Right atrium auricular region (tissue), 2 donors: ENCODE measurements at regions not wholly inside any gene's neighbourhood (a gene's known extent, or its start where the extent isn't known, plus 50 kb on each side); places are given as distances from the start of the nearest gene placed in this dataset.

ENCODE experiments used
- DNase-seq: peaks from one replicate; pipeline ENCODE4 v3.0.0-alpha.2; 2019; ENCODE audit warnings: low spot score
- H3K27ac ChIP-seq, 2 donors: fragments of 200-600 bp; sonication (generic); 1 replicate in 1 of 2; 2 replicates in 1 of 2; pipeline ENCODE4 v1.5.1; 2016 to 2019
- H3K27me3 ChIP-seq, 2 donors: fragments of 200-600 bp; sonication (generic); one replicate each; pipeline versions ENCODE4 v1.5.1 to v1.6.0; 2017 to 2019
- H3K36me3 ChIP-seq: fragments of 200-600 bp; sonication (generic); one replicate; pipeline ENCODE4 v1.5.1; 2016
- H3K4me1 ChIP-seq, 2 donors: fragments of 200-600 bp; sonication (generic); one replicate each; pipeline versions ENCODE4 v1.5.1 to v1.6.0; 2017 to 2019
- H3K4me3 ChIP-seq, 2 donors: fragments of 200-600 bp; sonication (generic); 1 replicate in 1 of 2; 2 replicates in 1 of 2; pipeline ENCODE4 v1.5.1; 2017 to 2019; ENCODE audit warnings: mild to moderate bottlenecking in 1 of 2, moderate library complexity in 1 of 2
- H3K9me3 ChIP-seq, 2 donors: fragments of 200-600 bp; sonication (generic); one replicate each; pipeline ENCODE4 v1.5.1; 2019
- TF ChIP-seq, protein P1 (sequence below), 2 donors: fragments of 200-600 bp; sonication (generic); IDR thresholded peaks; one replicate each; pipeline ENCODE4 v1.5.1; 2019; ENCODE audit warnings: antibody characterized with exemption in 2 of 2

- Histone ChIP-seq H3K4me1 (no peaks in the 10 kb centered on the region), H3K4me3 (no peak overlapping the region), H3K36me3 (no peaks in the 10 kb centered on the region), H3K9me3 (no peaks in the 10 kb centered on the region), H3K27ac (no peak overlapping the region), H3K27me3 (no peaks in the 10 kb centered on the region)
- DNase-seq = no peak
- TF ChIP-seq, protein P1, sequence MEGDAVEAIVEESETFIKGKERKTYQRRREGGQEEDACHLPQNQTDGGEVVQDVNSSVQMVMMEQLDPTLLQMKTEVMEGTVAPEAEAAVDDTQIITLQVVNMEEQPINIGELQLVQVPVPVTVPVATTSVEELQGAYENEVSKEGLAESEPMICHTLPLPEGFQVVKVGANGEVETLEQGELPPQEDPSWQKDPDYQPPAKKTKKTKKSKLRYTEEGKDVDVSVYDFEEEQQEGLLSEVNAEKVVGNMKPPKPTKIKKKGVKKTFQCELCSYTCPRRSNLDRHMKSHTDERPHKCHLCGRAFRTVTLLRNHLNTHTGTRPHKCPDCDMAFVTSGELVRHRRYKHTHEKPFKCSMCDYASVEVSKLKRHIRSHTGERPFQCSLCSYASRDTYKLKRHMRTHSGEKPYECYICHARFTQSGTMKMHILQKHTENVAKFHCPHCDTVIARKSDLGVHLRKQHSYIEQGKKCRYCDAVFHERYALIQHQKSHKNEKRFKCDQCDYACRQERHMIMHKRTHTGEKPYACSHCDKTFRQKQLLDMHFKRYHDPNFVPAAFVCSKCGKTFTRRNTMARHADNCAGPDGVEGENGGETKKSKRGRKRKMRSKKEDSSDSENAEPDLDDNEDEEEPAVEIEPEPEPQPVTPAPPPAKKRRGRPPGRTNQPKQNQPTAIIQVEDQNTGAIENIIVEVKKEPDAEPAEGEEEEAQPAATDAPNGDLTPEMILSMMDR (IDR thresholded peaks at IDR 0.05) = no peak
These were observed 142.1 kb upstream of the FOXF1 start for GRCh38 chr16:86368261-86368660.

GRCh38 chr16:86370062-86370461 is 140.3 kb upstream of the FOXF1 start:
- H3K27ac ChIP-seq = no peak overlapping the region
- H3K4me1 ChIP-seq = no peaks in the 10 kb centered on the region
- H3K36me3 ChIP-seq = no peaks in the 10 kb centered on the region
- no peak for DNase-seq
- TF ChIP-seq, protein P1 (IDR thresholded peaks at IDR 0.05) = no peak
- no peak overlapping the region for H3K4me3 ChIP-seq
- peaks cover 0 to 11% of the 10 kb centered on the region in 2 donors for H3K9me3 ChIP-seq
- no peaks in the 10 kb centered on the region for H3K27me3 ChIP-seq

GRCh38 chr16:86371083-86371803 is 139.1 kb upstream of the FOXF1 start:
- Histone ChIP-seq H3K4me3 (no peak overlapping the region), H3K36me3 (no peaks in the 10 kb centered on the region), H3K27me3 (no peaks in the 10 kb centered on the region), H3K9me3 (peaks cover 0 to 11% of the 10 kb centered on the region in 2 donors), H3K4me1 (no peaks in the 10 kb centered on the region), H3K27ac (no peak overlapping the region)
- DNase-seq = no peak
- TF ChIP-seq, protein P1 (IDR thresholded peaks at IDR 0.05) = no peak

DNA sequence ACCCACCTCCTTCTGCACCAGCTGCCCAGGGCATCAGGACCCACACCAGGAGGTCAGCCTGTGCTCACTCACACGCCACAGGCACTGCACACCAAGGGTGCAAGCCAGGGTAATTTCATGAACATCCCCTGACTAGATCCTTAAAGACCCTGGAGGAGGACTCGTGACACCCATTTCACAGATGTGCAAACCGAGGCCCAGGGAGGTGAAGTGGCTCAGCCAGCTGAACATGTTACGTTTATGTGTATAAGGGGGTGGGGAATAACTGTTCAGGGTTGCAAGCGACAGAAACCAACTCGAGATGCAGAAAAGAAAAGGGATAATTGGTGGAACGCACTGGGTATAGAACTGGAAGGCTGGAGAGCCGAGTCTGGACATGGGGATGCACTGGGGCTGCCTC is 138.1 kb upstream of the FOXF1 start:
- Histone ChIP-seq H3K4me1 (no peaks in the 10 kb centered on the region), H3K27ac (no peak overlapping the region), H3K4me3 (no peak overlapping the region), H3K27me3 (no peaks in the 10 kb centered on the region), H3K9me3 (peaks cover 0 to 11% of the 10 kb centered on the region in 2 donors), H3K36me3 (no peaks in the 10 kb centered on the region)
- no peak for DNase-seq
- TF ChIP-seq, protein P1 (IDR thresholded peaks at IDR 0.05) = no peak

- no peaks in the 10 kb centered on the region for H3K27me3 ChIP-seq
- TF ChIP-seq, protein P1 (IDR thresholded peaks at IDR 0.05) = no peak
These were observed 136.9 kb upstream of the FOXF1 start for GRCh38 chr16:86373276-86373901.

More at GRCh38 chr16:86373276-86373901, 136.9 kb upstream of the FOXF1 start:
- Histone ChIP-seq H3K27ac (no peak overlapping the region), H3K36me3 (no peaks in the 10 kb centered on the region), H3K4me3 (no peak overlapping the region), H3K4me1 (no peaks in the 10 kb centered on the region), H3K9me3 (peaks cover 0 to 11% of the 10 kb centered on the region in 2 donors)
- DNase-seq = no peak
